Amniotic stem cell (primary cell): ENCODE measurements at regions not wholly inside any gene's neighbourhood (a gene's known extent, or its start where the extent isn't known, plus 50 kb on each side); places are given as distances from the start of the nearest gene placed in this dataset.
"Not testable (repeated sequence)": the region's sequence is repeated elsewhere in the genome, so short reads cannot be mapped to it uniquely, and the experiment has no call there.

Experiments
- DNase-seq: peaks from one replicate; lab custom pipeline; 2025; lab: John Stamatoyannopoulos, UW

DNA sequence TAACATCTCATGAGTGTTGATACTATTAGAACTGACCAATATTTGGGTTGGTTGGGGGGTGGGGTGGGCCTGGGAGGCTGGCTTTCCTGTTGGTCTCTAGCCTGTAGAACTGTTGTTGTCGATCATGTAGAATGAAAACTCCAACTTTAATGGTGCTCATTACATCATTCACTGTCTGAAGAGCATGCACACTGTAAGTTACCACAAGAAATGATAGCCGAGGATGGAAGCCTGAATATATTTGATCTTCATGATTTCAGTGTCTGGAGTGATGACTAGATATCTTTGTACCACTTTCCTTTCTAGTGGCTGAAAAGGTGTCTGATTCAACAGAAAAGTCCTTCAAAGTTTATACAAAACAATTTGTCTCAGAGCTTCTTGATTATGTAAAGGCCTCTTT lies 123.6 kb downstream of the XCL2 start:
- no peak for DNase-seq

GRCh38 chr1:168419736-168420135 lies 124.1 kb downstream of the XCL2 start:
- peak; percentile 24 for DNase-seq

DNA sequence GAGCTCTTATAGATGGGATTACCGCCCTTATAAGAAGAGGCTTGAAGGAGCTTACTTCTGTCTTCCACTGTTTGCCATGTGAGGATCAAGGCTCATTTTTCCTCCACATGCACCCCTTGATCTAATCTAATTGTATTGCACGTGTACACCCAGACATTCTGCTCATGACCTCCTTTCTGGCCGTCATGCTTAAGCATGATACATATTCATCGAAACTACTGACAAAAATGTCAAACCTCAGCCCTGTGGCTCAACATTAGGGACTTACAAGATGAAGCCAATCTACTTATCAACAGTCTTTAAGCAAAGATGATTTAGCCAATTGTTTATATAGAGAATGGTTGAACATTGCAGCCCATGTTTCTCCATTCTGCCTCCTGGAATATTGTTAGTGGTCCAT lies 127.6 kb downstream of the XCL2 start:
- no peak for DNase-seq

GRCh38 chr1:168414914-168415313 lies 128.9 kb downstream of the XCL2 start:
- no peak for DNase-seq

- DNase-seq: no peak
These were observed 129.8 kb downstream of the TBX19 start for GRCh38 chr1:168410464-168410863.

GRCh38 chr1:168408884-168409283 lies 128.2 kb downstream of the TBX19 start:
- DNase-seq: no peak

- DNase-seq: no peak
These were observed 127.8 kb downstream of the TBX19 start for GRCh38 chr1:168408539-168408865.

- no peak for DNase-seq
These were observed 127.3 kb downstream of the TBX19 start for GRCh38 chr1:168407832-168408538.

DNA sequence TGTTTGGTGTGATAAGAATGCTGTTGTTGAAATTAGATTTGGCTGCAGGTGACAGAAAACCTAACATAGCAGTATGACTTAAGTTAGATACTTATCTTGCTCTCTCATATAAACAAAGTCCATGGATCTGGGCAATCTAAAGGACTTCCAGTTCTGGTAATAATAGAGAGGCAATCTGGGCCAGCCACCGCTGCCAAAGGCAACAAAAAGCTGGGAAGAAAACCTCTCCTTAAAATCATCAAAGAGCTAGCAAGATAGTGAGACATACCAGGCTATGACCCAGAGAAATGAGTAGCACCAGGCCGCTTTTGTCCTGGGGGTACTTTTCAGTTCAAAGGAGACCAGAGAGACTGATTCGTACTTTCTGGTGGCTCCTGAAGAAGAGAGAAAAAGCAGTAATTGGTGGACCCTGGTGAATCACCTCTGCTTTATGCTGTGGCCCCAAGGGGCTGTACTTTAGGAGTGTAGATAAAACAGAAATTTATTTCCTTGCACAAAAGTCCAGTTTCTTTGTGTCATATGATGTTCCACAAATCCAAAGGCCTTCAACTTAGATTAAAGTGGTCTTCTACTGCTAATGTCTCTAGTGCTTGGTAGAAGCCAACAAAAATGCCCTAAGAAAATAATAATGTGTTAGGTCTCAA lies 125.4 kb downstream of the TBX19 start:
- no peak for DNase-seq

- no peak for DNase-seq
These were observed 122.5 kb downstream of the TBX19 start for GRCh38 chr1:168403140-168403539.

GRCh38 chr1:168402466-168402865 lies 121.8 kb downstream of the TBX19 start:
- DNase-seq: not testable (repeated sequence)

GRCh38 chr1:168401341-168401740 lies 120.7 kb downstream of the TBX19 start:
- no peak for DNase-seq

DNA sequence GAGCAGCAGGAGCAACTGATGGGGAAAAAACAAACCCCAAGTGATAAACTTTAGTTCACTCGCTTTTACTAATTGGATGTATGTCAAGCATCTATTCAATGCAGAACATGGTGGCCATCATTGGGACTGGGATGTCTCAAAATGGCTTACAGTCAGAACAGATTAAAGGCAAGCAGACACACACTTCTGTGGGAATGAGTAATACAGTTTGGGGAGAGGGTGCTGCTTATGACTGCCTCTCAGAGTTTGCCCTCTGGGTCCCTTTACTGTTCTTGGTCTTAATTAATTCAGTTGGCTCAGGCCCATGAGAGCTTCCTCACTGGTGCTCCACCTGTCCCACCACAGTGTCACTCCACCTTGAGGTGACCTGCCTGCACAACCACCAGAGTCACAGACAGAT lies 119.5 kb downstream of the TBX19 start:
- DNase-seq: no peak

GRCh38 chr1:168397806-168398205 lies 117.1 kb downstream of the TBX19 start:
- no peak for DNase-seq

DNA sequence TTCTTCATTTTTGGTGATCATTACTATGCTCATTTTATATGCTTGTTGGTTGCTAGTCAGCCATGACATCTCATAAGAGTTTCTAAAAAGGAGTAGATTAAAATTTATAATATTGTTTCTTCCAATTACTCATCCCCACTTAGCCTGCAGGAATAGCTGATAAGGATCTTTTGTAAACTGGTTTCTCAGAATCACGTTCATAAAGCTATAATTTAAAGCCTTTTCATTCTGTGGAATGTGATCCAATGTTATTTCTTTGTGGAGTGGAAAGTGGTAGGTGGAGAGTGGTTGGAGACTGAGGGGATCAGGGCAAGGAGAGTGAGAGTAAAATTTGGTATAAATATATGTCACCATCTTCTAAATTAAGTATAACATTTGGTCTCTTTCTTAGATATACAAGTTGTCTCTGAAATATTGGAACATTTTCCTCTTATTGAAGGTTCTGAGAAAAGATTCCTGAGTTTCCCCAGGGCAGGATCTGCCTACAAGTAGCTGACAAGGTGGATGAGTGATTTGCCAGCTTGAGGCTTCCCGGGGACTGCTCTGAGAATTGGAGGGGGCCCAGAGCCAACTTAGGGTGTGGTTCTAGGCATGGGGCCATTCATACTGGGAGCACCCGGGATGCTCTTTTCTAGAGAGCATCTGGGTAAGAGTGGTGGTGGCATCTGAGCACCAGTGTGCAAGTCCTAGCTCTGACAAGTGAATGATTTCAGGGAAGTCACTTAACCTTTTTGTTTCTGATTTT lies 116.4 kb downstream of the TBX19 start:
- no peak for DNase-seq

DNA sequence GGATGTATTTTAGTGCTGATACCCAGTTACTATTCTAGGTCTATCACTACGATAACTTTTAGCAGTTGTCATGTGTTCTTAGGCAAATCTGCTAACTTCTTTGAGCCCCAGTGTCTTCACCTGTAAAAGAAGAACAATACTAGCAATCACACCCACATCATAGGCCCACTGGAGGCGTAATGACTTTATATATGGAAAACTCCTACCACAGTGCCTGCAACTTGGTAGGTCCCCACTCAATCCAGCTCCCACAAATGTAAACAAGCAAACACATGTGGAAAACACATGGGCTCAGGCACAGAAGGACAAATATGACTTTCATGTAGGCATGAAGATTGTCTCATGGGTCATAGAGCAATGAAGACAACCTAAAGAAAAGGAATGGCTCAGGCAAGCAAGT lies 115.8 kb downstream of the TBX19 start:
- DNase-seq: no peak

GRCh38 chr1:168394858-168395257 lies 114.2 kb downstream of the TBX19 start:
- DNase-seq: no peak

GRCh38 chr1:168392958-168393549 lies 112.4 kb downstream of the TBX19 start:
- no peak for DNase-seq

- no peak for DNase-seq
These were observed 111.4 kb downstream of the TBX19 start for GRCh38 chr1:168391851-168392681.

DNA sequence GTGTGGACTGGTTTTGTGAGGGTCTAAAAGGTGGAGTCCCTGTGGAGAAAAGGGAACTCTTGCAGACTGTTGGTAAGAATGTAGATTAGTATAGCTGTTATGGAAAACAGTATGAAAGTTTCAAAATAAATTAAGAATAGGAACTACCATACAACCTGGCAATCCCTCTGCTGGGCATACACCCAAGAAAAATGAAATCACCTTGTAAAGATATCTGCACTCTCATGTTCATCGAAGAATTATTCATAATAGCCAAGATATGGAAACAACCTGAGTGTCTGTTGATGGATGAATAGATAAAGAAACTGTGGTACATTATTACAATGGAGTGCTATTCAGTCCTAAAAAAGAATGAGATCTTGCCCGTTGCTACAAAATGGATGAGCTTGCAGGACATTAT lies 109.6 kb downstream of the TBX19 start:
- no peak for DNase-seq

GRCh38 chr1:168387781-168388760 lies 107.4 kb downstream of the TBX19 start:
- DNase-seq: no peak
